Kasumi-1 (cell line): ENCODE measurements at regions not wholly inside any gene's neighbourhood (a gene's known extent, or its start where the extent isn't known, plus 50 kb on each side); places are given as distances from the start of the nearest gene placed in this dataset.

Experiments
- DNase-seq, 2 experiments: peaks; one replicate each; lab custom pipeline; 2025; lab: John Stamatoyannopoulos, UW

DNA sequence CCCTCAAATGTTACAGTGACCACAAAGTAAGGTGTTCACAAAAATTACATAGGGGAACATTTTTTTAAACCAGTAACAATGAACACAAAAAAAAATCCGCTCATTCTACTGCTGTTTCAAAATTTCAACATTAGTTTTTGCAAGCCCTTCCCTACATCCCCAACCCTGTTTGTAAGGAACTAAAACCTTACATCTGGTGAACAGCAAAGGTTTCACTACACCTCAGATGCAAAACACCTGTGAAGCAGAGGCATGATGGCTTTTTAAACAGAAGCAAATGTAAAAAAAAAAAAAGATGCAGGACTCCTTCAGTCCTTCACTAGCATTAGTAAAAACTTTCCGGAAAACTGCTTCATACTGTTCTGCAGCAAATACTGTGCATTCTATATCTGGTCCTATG is 50.0 kb upstream of the API5 start:
- no peak for DNase-seq
